Activated CD8-positive, alpha-beta memory T cell treated with anti-CD3 and anti-CD28 coated beads, Interleukin-2, amount 50 U/mL, for 1 hour (primary cell): ENCODE measurements at regions not wholly inside any gene's neighbourhood (a gene's known extent, or its start where the extent isn't known, plus 50 kb on each side); places are given as distances from the start of the nearest gene placed in this dataset.
"Not testable (repeated sequence)": the region's sequence is repeated elsewhere in the genome, so short reads cannot be mapped to it uniquely, and the experiment has no call there.

Experiments used
- DNase-seq: peaks from one replicate; pipeline ENCODE4 v3.0.0-alpha.2; 2020; ENCODE audit errors: extremely low read depth

GRCh38 chr10:21292763-21293517 lies 232.5 kb downstream of the SKIDA1 start:
- DNase-seq = no peak

DNA sequence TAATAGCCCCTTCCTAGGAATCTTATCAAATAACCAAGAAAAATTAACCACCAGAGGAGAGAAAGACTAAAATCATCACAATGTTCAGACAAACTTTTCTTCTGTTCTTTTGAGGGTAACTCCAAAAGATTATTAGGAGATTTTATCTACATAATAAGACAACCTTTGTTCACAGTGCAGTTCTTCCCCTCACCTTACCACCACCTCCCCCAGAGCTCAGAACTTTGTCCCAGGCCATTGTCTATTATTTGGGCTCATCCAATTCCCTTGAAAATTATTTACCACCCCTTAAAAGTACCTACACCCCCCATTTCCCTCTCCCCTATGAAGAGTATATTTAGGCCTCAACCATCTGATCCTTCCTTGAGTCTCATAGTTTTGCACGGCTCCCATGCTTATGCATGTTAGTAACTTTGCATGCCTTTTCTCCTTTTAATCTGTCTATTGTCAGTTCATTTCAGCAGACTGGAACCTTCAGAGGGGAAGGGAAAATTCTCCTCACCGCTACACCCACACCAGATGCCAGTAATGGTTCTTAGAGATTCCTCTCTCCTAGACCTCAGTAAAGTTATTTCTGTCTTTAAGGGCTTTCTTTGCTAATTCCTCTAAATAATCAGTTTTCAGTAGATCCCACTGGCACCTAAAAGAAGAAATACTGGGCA lies 234.9 kb downstream of the SKIDA1 start:
- no peak for DNase-seq

- DNase-seq = no peak
Measured at GRCh38 chr10:21289961-21290360, 235.5 kb downstream of the SKIDA1 start.

- no peak for DNase-seq
Measured at GRCh38 chr10:21289271-21289670, 236.2 kb downstream of the SKIDA1 start.

GRCh38 chr10:21285742-21286331 lies 239.6 kb downstream of the SKIDA1 start:
- no peak for DNase-seq

DNA sequence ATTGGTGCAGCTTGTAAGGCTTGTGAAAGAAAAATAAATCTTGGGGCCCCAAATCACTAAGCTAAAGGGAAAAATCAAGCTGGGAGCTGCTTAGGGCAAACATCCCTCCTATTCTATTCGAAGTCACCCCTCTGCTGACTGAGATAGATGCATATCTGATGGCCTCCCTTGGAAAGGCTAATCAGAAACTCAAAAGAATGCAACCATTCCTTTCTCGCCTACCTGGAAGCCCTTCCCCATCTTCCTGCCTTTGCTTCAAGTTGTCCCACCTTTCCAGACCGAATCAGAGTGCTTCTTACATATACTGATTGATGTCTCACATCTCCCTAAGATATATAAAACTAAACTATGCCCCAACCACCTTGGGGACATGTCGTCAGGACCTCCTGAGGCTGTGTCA lies 240.3 kb downstream of the SKIDA1 start:
- DNase-seq = no peak

DNA sequence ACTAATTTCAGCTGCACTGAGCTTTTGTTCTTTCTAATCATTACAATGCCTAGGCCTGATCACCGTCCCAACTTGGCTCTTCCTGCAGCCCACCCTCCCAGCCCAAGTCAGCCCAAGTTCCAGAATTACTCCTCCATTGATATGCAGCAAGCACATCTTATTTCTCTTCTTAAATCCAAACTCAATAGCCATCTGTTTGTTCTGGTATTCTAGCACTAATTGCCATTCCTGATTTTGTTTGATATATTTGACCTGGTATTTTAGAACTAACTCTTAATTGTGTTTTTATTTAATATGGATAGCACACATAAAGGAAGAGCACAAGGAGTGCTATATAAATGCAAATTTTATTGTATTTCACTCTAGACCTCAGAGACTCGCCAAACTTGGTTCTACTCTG lies 241.2 kb downstream of the SKIDA1 start:
- DNase-seq = no peak

DNA sequence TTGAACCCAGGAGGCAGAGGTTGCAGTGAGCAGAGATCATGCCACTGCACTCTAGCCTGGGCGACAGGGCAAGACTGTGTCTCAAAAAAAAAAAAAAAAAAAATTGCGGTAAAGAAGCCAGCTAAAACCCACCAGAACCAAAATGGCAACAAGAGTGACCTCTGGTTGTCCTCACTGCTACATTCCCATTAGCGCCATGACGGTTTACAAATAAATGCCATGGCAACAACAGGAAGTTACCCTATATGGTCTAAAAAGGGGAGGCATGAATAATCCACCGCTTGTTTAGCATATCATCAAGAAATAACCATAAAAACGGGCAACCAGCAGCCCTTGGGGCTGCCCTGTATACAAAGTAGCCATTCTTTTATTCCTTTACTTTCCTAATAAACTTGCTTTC lies 242.4 kb downstream of the SKIDA1 start:
- not testable (repeated sequence) for DNase-seq

- no peak for DNase-seq
Measured at GRCh38 chr10:21281765-21282484, 243.6 kb downstream of the SKIDA1 start.

- DNase-seq = no peak
Measured at GRCh38 chr10:21280971-21281572, 244.4 kb downstream of the SKIDA1 start.

- DNase-seq = no peak
Measured at GRCh38 chr10:21280037-21280436, 245.4 kb downstream of the SKIDA1 start.

DNA sequence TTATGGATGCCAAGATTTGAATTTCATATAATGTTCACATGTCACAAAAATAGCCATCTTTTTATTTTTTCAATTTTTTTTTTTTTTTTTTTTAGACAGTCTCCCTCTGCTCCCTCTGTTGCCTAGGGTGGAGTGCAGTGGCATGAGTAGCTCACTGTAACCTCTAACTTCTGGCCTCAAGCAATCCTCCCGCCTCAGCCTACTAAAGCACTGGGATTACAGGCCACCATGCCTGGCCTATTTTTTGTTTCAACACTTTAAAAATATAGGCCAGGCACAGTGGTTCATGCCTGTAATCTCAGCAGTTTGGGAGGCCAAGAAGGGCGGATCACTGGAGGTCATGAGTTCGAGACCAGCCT lies 246.3 kb downstream of the SKIDA1 start:
- DNase-seq = no peak

GRCh38 chr10:21278491-21279216 lies 246.8 kb downstream of the SKIDA1 start:
- peak; percentile 3 for DNase-seq

GRCh38 chr10:21273400-21273968 lies 252.0 kb downstream of the SKIDA1 start:
- no peak for DNase-seq

GRCh38 chr10:21272643-21273399 lies 252.7 kb downstream of the SKIDA1 start:
- DNase-seq = no peak

GRCh38 chr10:21270976-21271375 lies 254.5 kb downstream of the SKIDA1 start:
- no peak for DNase-seq

GRCh38 chr10:21269289-21269688 lies 256.2 kb downstream of the SKIDA1 start:
- no peak for DNase-seq

DNA sequence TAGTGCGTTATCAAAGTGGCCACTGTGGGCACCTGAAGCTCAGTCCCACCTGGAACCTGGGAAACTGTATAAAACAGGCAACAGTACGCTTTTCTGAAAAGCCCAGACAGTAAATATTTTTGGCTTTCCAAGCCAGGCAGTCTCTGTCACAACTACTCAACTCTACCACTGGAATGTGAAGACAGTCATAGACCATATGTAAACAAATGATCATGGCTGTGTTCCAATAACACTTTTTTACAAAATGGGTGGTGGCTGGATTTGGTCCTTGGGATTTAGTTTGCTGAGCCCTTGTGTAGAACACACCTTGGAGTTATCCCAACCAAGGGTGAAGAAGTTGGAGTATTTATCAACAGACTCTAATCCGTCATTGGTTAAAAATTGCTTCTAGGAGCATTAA lies 259.9 kb downstream of the SKIDA1 start:
- no peak for DNase-seq

DNA sequence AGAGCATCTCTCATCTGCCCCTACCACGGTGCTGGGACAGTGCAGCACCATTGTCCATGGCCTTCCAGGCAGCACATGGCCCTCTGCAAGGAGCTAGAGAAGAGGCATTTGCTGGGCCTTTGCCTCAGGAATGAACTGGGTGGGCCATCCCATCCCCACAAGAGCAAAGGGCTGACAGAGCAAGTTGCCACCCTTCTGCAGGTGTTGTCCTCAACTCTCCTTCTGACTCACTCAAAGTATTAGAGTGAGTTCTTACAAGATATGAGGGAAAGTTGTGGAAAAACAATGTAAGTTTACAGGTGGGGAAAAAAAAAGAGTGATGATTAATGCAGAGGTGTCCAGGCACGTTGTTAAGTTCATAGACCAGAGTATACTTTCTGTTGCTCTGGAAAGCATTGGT lies 261.2 kb downstream of the SKIDA1 start:
- no peak for DNase-seq

DNA sequence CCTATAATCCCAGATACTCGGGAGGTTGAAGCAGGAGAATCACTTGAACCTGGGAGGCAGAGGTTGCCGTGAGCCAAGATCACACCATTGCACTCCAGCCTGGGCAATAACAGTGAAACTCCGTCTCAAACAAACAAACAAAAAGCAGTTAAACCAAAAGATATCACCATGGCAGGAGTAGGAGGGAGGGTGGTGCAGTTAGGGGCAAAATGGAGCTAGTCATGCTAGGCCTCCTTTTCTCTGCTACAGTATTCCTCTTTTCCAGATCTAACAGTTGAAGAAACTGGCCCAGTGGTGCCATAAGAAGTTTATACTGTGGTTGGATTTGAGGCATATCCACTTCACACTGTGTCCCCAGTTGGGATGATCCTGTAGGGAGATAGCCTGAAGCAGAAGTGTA lies 261.6 kb downstream of the SKIDA1 start:
- no peak for DNase-seq
